ENCODE measurements at regions not wholly inside any gene's neighbourhood (a gene's known extent, or its start where the extent isn't known, plus 50 kb on each side); places are given as distances from the start of the nearest gene placed in this dataset.
"Not testable (repeated sequence)": the region's sequence is repeated elsewhere in the genome, so short reads cannot be mapped to it uniquely, and the experiment has no call there.

GRCh38 chr10:25076506-25077177 is 60.2 kb downstream of the THNSL1 start:
- DNase-seq (ENCODE audit: low read depth in 2 of 2) = no peak

GRCh38 chr10:25078658-25079431 is 62.4 kb downstream of the THNSL1 start:
- DNase-seq (ENCODE audit: low read depth in 2 of 2) = no peak

DNA sequence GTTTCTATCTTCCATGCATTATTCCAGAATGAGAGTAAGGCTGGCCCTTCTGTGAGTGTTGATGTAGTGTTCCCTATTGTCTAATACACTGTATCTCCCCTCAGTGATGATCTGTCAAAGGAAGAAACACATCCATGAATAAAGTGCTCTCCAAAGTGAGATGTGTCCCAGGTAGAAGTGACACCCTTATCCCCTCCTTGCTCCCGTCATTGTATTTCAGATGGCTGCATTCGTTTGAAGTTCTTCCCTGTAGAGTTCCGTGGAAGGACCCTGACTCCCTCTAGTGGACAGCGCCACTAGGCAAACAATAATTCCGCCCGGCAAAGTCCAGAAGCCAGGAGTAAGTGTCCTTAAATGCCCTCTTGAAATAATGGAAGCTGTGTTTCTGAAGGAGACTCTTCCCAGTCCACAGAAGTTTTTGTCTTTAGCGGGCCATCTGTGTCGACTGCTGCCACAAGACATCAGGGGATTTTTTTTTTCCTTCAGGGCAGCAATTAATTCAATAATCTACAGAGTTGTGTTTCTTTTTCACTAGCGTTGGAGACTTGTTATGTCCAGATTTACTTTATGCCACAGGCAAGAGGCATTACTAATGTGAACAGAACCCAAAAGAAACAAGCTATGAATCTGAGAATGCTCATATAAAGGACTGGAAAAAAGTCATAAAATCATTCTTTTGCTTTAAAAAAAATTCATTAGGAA is 64.6 kb downstream of the THNSL1 start:
- DNase-seq (ENCODE audit: low read depth in 2 of 2) = peak; percentile 18 to 53

DNA sequence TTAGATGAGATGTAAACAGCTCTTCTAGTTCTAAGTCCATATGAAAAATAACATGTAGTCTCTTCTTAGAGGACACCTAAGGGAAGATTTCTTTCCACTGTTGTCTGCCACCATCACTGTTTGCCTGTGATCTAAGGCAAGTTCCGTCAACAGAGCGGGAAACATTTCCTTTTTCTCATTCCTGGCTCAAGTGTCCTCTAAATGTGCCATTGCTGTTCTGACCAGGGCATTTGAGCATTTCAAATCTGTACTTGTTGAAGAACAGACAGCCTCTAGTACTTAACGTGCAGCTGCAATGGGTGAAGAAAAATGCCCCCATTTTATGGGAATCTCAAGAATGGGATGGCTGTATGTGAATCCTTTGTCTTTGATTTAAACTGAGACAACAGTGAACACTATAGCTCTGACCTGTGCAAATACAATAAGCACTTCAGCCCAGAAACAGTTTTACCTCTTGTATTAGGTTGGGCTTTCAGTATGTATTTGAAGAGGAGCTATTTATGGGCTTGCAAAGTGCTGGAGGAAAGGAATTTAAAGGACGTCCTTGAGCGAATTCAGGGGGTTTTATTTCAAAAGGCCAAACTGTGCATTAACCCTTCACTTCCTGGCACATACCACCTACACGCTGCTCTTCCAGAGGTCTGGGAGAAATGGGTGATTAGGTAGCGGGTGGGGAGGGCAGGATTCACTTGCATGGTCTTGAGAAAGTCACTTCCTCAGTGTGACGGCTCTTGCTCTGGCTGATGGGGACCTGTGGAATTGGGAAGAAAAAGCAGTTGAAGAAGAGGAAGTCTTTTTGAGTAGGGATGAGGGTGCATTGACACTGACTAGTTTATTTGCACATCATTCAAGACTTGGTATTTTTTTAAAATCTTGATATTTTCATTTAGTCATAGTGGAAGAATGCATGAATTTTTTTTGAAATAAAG is 66.1 kb downstream of the THNSL1 start:
- DNase-seq (ENCODE audit: low read depth in 2 of 2) = no peak

DNA sequence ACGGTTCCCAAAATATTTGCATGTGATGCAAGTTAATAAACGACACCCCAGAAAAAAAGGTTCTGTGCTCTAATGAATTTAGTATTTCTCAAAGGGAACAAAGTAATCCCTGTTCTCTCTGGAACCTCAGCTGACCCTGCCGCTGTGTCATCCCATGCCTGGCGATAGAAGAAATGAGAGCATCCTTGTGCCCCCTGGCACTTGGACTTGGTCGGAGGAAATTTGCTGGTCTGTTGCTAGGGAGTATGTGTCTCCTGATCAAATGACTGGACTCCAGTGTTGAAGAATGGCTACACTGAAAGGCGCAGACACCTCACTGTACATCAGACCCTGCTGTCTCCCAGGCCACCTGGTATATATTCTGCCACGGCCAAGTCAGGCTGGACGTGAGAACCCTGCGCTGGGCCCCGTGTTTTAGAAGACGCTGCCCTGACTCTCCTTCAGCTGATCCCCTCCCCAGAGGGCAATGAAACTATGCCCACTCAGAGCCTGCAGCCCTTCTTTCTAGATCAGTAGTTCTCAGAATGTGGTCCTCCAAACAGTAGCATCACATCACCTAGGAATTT is 67.2 kb downstream of the THNSL1 start:
- no peak for DNase-seq (ENCODE audit: low read depth in 2 of 2)

DNA sequence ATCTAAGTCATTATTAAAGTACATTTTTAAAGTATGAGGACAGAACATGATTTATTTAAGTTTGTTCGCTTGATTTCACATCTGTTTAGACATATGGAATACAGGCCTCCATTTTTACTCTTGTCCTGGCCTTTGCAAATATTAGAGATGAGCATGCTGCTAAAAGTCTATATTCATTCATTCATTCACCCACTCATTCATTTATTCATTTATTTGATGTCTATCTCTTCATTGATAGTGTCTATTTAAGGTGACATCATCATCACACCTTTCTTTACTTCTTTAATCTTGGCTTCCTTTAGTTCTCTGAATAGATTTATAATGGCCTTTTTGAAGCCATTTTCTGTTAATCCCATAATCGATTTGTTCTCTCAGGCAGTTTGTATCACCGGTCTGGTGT is 68.0 kb downstream of the THNSL1 start:
- DNase-seq (ENCODE audit: low read depth in 2 of 2) = no peak

DNA sequence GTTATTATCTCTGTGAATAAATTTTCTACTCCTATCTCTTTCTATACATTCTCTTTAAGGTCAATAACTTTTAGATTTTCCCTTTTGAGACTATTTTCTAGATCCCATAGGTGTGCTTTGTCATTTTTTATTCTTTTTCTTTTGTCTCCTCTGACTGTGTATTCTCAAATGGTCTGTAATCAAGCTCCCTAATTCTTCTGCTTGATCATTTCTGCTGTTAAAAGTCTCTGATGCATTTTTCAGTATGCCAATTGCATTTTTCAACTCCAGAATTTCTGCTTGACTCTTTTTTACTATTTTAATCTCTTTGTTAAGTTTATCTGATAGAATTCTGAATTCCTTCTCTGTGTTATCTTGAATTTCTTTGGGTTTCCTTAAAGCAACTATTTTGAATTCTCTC is 78.2 kb downstream of the THNSL1 start:
- DNase-seq (ENCODE audit: low read depth in 2 of 2) = no peak

GRCh38 chr10:25097669-25098411 is 77.0 kb upstream of the GPR158 start:
- DNase-seq (ENCODE audit: low read depth in 2 of 2) = no peak

- no peak for DNase-seq (ENCODE audit: low read depth in 2 of 2)
These were observed 74.7 kb upstream of the GPR158 start for GRCh38 chr10:25100141-25100540.

GRCh38 chr10:25101461-25102146 is 73.2 kb upstream of the GPR158 start:
- no peak for DNase-seq (ENCODE audit: low read depth in 2 of 2)

DNA sequence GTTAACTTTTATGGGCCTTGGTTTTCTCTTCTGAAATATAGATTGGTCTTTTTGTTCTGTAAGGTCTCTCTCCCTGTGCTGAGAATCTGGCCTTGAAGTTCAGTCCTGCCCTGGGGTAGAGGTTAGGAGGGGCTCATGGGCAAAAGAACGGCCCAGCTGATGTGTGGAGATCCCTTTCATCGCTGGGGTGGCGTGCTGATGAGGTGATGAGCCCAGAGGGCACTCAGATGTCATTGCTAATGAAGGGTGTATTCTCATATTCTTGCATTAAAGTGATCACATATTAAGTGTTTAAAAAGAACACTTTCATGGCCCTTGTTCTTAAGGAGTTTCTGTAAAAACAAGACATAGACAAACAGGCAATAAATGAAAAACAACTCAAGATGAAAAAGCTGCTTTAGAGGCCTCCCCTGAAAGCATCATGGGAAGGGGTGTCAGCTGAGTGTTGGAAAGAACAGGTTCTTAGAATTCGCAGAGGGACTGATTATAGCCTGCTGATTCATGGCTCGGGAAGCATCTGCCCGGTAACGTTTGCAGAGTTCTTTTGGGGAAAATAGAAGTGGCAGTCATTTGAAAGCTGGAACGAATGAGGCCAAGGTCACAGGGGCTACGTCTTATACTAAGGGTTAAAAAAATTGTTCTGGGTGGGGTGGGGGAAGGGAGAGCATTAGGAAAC is 72.5 kb upstream of the GPR158 start:
- no peak for DNase-seq (ENCODE audit: low read depth in 2 of 2)

DNA sequence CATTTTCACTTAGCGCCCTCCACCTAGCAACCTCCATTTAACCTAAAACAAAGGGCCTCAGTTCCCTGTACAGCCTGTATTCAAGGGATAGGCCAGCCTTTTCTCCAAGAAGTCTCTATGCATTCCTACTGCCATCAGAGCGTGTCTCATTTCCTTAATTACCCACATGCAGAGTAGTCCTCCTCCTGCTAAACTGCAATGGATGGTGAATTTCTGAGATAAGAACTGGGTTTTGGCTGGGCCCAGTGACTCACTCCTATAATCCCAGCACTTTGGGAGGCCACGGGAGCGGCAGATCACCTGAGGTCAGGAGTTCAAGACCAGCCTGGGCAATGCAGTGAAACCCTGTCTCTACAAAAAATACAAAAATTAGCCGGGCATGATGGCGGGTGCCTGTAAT is 71.1 kb upstream of the GPR158 start:
- no peak for DNase-seq (ENCODE audit: low read depth in 2 of 2)

GRCh38 chr10:25104441-25104840 is 70.4 kb upstream of the GPR158 start:
- no peak for DNase-seq (ENCODE audit: low read depth in 2 of 2)

DNA sequence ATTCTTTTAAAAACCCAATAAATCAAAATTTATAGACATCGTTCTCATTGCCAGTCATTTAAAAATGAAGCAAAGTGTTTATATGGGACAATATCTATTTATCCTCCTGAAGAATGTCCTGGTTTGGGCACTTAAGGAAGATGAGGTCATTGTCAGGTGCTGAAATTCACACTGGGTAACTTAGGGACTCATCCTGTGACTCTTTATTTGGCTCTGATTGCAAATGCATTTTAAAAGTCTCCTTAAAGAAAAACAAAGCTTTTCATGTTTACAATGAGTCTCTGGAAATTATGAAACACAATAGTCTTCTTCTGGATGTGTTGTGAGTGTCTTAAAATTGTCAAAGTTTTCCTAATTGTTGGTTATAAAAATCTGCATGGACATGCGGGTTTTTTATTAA is 69.5 kb upstream of the GPR158 start:
- no peak for DNase-seq (ENCODE audit: low read depth in 2 of 2)

DNA sequence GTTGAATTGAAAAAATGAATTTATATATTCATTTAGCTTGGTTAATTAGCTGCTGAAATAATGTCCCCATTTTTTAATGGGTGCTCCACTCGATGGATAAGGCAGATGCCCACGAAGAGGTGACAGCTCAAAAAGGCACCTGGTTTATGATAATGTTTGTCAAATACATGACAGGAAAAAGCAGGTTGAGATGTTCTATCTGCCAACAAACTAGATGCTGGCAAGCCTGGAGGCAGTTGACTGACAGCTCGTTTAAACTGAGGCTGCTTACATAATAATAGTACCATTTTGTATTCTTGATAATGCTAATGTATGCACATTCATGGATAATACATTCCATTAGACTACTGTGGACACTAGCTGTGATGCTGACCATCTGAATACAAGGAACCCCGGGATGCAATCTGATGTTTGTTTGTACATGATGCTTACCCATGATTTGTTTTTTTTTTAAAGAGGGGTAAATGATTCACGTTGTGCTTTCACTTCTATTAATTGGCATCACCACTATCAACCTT is 69.0 kb upstream of the GPR158 start:
- DNase-seq (ENCODE audit: low read depth in 2 of 2) = no peak

- no peak for DNase-seq (ENCODE audit: low read depth in 2 of 2)
These were observed 67.0 kb upstream of the GPR158 start for GRCh38 chr10:25107756-25108155.

DNA sequence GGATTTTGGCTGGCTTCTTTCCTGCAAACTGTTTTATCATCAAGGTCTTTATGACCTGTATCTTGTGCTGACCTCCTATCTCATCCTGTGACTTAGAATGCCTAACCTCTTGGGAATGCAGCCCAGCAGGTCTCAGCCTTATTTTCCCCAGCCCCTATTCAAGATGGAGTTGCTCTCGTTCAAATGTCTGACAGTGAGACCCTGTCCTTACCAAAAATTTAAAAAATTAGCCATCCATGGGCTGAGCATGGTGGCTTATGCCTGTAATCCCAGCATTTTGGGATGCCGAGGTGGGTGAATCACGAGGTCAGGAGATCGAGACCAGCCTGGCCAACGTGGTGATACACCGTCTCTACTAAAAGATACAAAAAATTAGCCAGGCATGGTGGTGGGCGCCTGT is 64.9 kb upstream of the GPR158 start:
- DNase-seq (ENCODE audit: low read depth in 2 of 2) = not testable (repeated sequence)

DNA sequence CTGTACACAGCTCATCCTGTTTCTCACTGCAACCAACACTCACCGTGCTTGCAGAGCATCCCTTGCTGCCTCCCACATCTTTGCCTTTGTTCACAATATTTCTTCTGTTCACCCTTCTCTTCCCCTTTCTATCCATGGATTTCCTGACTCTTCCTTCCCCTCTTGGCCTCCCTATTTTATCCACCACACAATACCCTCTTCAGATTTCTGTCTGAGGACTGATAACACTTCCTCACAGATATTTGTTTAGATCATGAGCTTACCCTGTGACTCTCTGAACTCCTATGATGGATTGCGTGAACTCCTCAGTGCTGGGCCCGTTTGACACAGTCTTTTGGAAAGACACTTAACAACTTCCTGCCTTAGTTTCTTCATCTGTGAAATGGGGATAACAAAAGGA is 62.8 kb upstream of the GPR158 start:
- no peak for DNase-seq (ENCODE audit: low read depth in 2 of 2)

Data from stimulated activated CD4-positive, alpha-beta T cell treated with anti-CD3 and anti-CD28 coated beads, Interleukin-12 subunit alpha, Interleukin-12 subunit beta, amount 100 ng/mL, for 24 hours (primary cell).